ENCODE measurements at regions not wholly inside any gene's neighbourhood (a gene's known extent, or its start where the extent isn't known, plus 50 kb on each side); places are given as distances from the start of the nearest gene placed in this dataset.
"Not testable (repeated sequence)": the region's sequence is repeated elsewhere in the genome, so short reads cannot be mapped to it uniquely, and the experiment has no call there.

GRCh38 chr21:17293016-17293562 is 219.8 kb upstream of the CXADR start:
- not testable (repeated sequence) for DNase-seq (ENCODE audit: low read depth in 2 of 2)

- no peak for DNase-seq (ENCODE audit: low read depth in 2 of 2)
These were observed 216.8 kb upstream of the CXADR start for GRCh38 chr21:17295997-17296396.

- not testable (repeated sequence) for DNase-seq (ENCODE audit: low read depth in 2 of 2)
These were observed 213.3 kb upstream of the CXADR start for GRCh38 chr21:17299576-17299975.

GRCh38 chr21:17327715-17328114 is 185.1 kb upstream of the CXADR start:
- DNase-seq (ENCODE audit: low read depth in 2 of 2): not testable (repeated sequence)

GRCh38 chr21:17334484-17334883 is 178.4 kb upstream of the CXADR start:
- DNase-seq (ENCODE audit: low read depth in 2 of 2): no peak

GRCh38 chr21:17340081-17340480 is 172.8 kb upstream of the CXADR start:
- DNase-seq (ENCODE audit: low read depth in 2 of 2): no peak

- DNase-seq (ENCODE audit: low read depth in 2 of 2): no peak
These were observed 169.8 kb upstream of the CXADR start for GRCh38 chr21:17343055-17343454.

- DNase-seq (ENCODE audit: low read depth in 2 of 2): no peak
These were observed 164.5 kb upstream of the CXADR start for GRCh38 chr21:17348357-17348756.

GRCh38 chr21:17348849-17349248 is 164.0 kb upstream of the CXADR start:
- DNase-seq (ENCODE audit: low read depth in 2 of 2): no peak

GRCh38 chr21:17351766-17352165 is 161.1 kb upstream of the CXADR start:
- DNase-seq (ENCODE audit: low read depth in 2 of 2): no peak

- no peak for DNase-seq (ENCODE audit: low read depth in 2 of 2)
These were observed 159.7 kb upstream of the CXADR start for GRCh38 chr21:17352996-17353655.

GRCh38 chr21:17359781-17360180 is 153.1 kb upstream of the CXADR start:
- no peak for DNase-seq (ENCODE audit: low read depth in 2 of 2)

- no peak for DNase-seq (ENCODE audit: low read depth in 2 of 2)
These were observed 144.0 kb upstream of the CXADR start for GRCh38 chr21:17368748-17369363.

GRCh38 chr21:17370263-17370662 is 142.6 kb upstream of the CXADR start:
- no peak for DNase-seq (ENCODE audit: low read depth in 2 of 2)

- DNase-seq (ENCODE audit: low read depth in 2 of 2): no peak
These were observed 141.9 kb upstream of the CXADR start for GRCh38 chr21:17370916-17371315.

GRCh38 chr21:17371450-17371849 is 141.4 kb upstream of the CXADR start:
- no peak for DNase-seq (ENCODE audit: low read depth in 2 of 2)

- no peak for DNase-seq (ENCODE audit: low read depth in 2 of 2)
These were observed 140.6 kb upstream of the CXADR start for GRCh38 chr21:17372200-17372599.

GRCh38 chr21:17386498-17386897 is 126.3 kb upstream of the CXADR start:
- DNase-seq (ENCODE audit: low read depth in 2 of 2): no peak

- peak in 1 of 2 donors; percentile 15 for DNase-seq (ENCODE audit: low read depth in 2 of 2)
These were observed 125.7 kb upstream of the CXADR start for GRCh38 chr21:17387030-17387617.

- no peak for DNase-seq (ENCODE audit: low read depth in 2 of 2)
These were observed 124.6 kb upstream of the CXADR start for GRCh38 chr21:17388226-17388625.

GRCh38 chr21:17389311-17389710 is 123.5 kb upstream of the CXADR start:
- no peak for DNase-seq (ENCODE audit: low read depth in 2 of 2)

GRCh38 chr21:17390569-17390968 is 122.3 kb upstream of the CXADR start:
- DNase-seq (ENCODE audit: low read depth in 2 of 2): no peak

- no peak for DNase-seq (ENCODE audit: low read depth in 2 of 2)
These were observed 121.0 kb upstream of the CXADR start for GRCh38 chr21:17391811-17392340.

All from stimulated activated CD8-positive, alpha-beta memory T cell treated with anti-CD3 and anti-CD28 coated beads, Interleukin-7, amount 100 ng/mL, for 1 hour (primary cell).